Effector memory CD8-positive, alpha-beta T cell (primary cell): ENCODE measurements at regions not wholly inside any gene's neighbourhood (a gene's known extent, or its start where the extent isn't known, plus 50 kb on each side); places are given as distances from the start of the nearest gene placed in this dataset.
"Not testable (repeated sequence)": the region's sequence is repeated elsewhere in the genome, so short reads cannot be mapped to it uniquely, and the experiment has no call there.

Source experiments
- ATAC-seq: fragments of 150-1000 bp; cut with Tn5 transposase; replicated peaks from 2 replicates; pipeline ENCODE4 v1.10.0; 2021; ENCODE audit warnings: mild to moderate bottlenecking, moderate library complexity
- DNase-seq, 3 experiments: peaks; one replicate each; pipeline ENCODE4 v3.0.0; 2021
- H3K27ac Mint-ChIP-seq, 2 donors: one replicate each; pipeline ENCODE4 v1.8.0; 2022; ENCODE audit warnings: mild to moderate bottlenecking in 2 of 2, mixed read lengths in 2 of 2, moderate library complexity in 2 of 2
- H3K27me3 Mint-ChIP-seq, 2 donors: one replicate each; pipeline ENCODE4 v1.8.0; 2022; ENCODE audit warnings: mixed read lengths in 2 of 2
- H3K36me3 Mint-ChIP-seq: one replicate; pipeline ENCODE4 v1.8.0; 2022; ENCODE audit warnings: mild to moderate bottlenecking, moderate library complexity, mixed read lengths; ENCODE audit not compliant: insufficient read depth
- H3K4me1 Mint-ChIP-seq, 2 donors: one replicate each; pipeline ENCODE4 v1.8.0; 2022; ENCODE audit warnings: low read depth in 2 of 2, mixed read lengths in 2 of 2
- H3K4me3 Mint-ChIP-seq, 2 donors: one replicate each; pipeline ENCODE4 v1.8.0; 2022; ENCODE audit warnings: mild to moderate bottlenecking in 2 of 2, mixed read lengths in 2 of 2, moderate library complexity in 2 of 2
- H3K9me3 Mint-ChIP-seq, 2 donors: one replicate each; pipeline ENCODE4 v1.8.0; 2022; ENCODE audit warnings: mixed read lengths in 2 of 2

DNA sequence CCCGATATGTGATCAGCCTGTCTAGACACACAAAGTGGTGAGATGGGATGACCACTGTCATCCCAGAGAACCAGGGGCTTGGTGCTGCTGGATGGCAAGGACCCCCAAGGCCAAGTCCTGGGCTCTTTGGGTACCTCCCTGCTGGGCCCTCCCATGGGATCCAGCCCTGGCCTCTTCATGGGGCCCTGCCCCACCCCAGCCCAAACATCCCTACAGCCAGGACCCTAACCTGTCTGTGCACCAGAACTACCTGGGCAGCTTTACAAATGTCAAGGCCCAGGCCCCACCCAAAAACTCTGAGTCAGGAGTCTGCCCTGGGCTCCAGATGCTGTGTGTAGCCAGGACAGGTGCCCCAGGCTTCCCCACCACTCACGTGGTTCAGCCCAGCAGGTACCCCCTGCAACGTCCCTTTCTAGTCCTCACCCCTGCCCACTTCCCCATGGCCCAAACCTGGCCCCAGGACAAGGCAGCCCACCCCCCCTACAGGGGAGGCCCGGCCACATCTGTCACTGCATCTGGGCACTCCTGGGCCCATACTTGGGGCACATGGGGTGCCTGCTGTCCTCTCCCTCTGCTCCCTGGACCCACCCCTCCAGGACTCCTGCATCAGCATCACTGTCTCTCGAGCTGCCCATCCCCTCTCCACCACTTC is 233.5 kb downstream of the TUBA3C start:
- ATAC-seq (no peak), DNase-seq (no peak)
- no peak overlapping the region for H3K27ac Mint-ChIP-seq
- H3K27me3 Mint-ChIP-seq, result no peaks in the 10 kb centered on the region
- H3K9me3 Mint-ChIP-seq, result no peaks in the 10 kb centered on the region
- H3K4me3 Mint-ChIP-seq, result no peak overlapping the region
- H3K4me1 Mint-ChIP-seq, result no peaks in the 10 kb centered on the region
- H3K36me3 Mint-ChIP-seq, result peaks cover 3% of the 10 kb centered on the region

DNA sequence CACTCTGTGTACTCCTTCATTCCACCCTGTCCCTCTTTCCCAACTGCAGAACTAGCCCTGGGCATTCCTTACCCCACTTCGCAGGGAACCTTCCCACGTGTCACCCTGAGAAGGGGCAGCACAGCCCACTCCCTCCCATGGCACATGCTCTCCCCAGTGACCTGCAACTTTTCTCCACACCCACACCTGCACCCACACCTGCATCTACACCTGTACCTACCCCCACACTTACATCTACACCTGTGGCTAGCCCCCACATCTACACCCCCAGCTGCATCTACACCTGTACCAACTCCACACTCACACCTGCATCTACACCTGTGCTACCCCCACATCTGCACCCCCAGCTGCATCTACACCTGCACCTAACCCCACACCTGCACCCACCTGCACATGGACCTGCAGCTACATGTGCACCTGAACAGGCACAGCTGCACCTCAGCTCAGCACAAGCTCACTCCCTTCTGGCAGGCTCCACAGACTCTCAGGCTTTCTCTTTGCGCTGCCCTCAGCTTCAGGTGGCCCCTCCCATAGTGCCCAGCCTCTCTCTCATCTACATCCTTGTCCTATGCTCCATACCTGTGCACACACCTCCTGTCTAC is 234.1 kb downstream of the TUBA3C start:
- Mint-ChIP-seq H3K27ac (peak overlapping the region in 1 of 2 donors; percentile 4), H3K27me3 (no peaks in the 10 kb centered on the region), H3K4me3 (no peak overlapping the region), H3K36me3 (peaks cover 3% of the 10 kb centered on the region), H3K9me3 (no peaks in the 10 kb centered on the region), H3K4me1 (no peaks in the 10 kb centered on the region)
- ATAC-seq, result no peak
- no peak for DNase-seq

DNA sequence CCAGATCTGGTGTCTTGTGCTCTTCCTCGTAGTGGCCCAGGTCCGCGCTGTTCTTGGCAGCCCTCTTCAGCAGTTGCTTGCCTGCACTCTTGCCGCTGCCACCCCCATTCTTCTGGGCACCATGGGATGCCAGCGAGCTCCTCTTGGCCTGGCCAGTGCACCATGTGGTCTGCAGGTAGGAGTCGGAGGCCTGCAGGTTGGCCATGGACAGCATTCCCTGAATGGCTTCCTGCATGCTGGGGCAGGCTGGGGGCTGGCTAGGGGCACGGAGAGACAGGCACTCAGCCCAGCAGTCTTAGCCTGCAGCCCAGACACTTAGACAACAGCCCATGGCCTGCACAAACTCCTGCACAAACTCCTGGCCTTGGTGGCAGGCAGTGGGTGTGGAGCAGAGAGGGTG is 234.9 kb downstream of the TUBA3C start:
- H3K9me3 Mint-ChIP-seq, result no peaks in the 10 kb centered on the region

DNA sequence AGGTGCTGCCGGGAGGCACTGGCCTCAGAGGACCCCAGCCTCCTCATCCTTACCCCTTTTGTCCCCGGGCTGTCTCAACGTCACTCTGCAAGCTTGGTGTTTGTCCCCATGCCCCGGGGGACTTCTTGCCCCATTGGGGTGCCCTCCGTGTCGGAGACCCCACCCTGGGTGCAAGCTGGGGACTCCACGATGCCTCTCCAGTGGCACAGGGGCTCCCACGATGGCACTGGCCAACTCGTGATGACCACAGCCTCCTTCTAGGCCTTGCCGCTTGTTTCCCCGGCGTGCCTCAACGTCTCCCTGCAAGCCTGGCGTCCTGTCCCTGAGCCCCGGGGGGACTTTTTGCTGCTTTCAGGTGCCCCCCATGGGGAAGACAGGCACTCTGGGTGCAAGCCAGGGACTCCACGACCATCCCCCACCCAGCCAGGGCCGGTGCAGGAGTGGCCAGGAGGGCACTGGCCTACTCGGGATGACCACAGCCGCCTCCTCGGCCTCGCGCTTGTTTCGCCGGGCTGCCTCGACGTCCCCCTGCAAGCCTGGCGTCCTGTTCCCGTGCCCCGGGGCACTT is 237.0 kb downstream of the TUBA3C start:
- ATAC-seq (no peak), DNase-seq (no peak)
- no peaks in the 10 kb centered on the region for H3K4me1 Mint-ChIP-seq
- H3K9me3 Mint-ChIP-seq, result no peaks in the 10 kb centered on the region
- no peak overlapping the region for H3K27ac Mint-ChIP-seq
- H3K4me3 Mint-ChIP-seq, result no peak overlapping the region
- no peaks in the 10 kb centered on the region for H3K27me3 Mint-ChIP-seq
- H3K36me3 Mint-ChIP-seq, result no peaks in the 10 kb centered on the region

More for the DNA sequence above, 234.9 kb downstream of the TUBA3C start:
- Mint-ChIP-seq H3K4me3 (no peak overlapping the region), H3K36me3 (peaks cover 2% of the 10 kb centered on the region), H3K27me3 (no peaks in the 10 kb centered on the region), H3K27ac (no peak overlapping the region), H3K4me1 (no peaks in the 10 kb centered on the region)
- DNase-seq, result no peak
- ATAC-seq, result no peak

DNA sequence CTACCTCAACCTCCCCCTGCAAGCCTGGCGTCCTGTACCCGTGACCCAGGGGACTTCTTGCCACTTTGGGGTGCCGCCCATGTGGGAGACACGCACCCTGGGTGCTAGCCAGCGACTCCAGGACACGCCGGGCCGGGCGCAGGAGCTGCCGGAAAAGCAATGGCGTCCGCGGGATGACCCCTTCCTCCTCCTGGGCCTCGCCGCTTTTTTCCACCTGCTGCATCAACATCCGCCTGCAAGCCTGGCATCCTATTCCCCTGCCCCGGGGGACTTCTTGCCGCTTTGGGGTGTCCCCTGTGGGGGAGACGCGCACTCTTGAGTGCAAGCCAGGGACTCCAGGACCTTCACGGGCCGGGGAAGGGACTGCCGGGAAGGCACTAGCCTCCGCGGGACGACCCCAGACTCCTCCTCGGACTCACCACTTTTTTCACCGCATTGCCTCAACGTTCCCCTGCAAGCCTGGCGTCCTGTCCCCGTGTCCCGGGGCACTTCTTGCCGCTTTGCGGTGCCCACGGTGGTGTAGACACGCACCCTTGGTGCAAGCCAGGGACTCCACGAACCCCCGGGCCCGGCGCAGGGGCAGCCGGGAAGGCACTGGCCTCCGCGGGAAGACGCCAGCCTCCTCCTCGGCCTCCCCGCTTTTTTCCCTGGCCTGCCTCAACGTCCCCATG is 237.8 kb downstream of the TUBA3C start:
- no peaks in the 10 kb centered on the region for H3K4me1 Mint-ChIP-seq
- DNase-seq, result no peak
- H3K9me3 Mint-ChIP-seq, result no peaks in the 10 kb centered on the region
- H3K4me3 Mint-ChIP-seq, result no peak overlapping the region
- H3K27ac Mint-ChIP-seq, result no peak overlapping the region
- H3K36me3 Mint-ChIP-seq, result no peaks in the 10 kb centered on the region
- no peaks in the 10 kb centered on the region for H3K27me3 Mint-ChIP-seq
- no peak for ATAC-seq

DNA sequence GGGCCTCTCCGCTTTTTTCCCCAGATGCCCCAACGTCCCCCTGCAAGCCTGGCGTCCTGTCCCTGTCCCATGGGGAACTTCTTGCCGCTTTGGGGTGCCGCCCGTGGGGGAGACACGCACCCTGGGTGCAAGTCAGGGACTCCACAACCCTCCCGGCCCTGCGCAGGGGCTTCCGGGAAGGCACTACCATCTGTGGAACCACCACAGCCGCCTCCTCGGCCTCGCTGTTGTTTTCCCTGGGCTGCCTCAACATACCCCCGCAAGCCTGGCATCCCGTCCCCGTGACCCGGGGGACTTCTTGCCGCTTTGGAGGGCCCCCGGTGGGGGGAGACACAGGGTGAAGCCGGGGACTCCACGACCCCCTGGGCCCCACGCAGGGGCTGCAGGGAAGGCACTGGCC is 238.4 kb downstream of the TUBA3C start:
- no peak for ATAC-seq
- Mint-ChIP-seq H3K4me1 (no peaks in the 10 kb centered on the region), H3K27ac (no peak overlapping the region), H3K27me3 (no peaks in the 10 kb centered on the region), H3K4me3 (no peak overlapping the region), H3K36me3 (no peaks in the 10 kb centered on the region), H3K9me3 (peaks cover 0 to 2% of the 10 kb centered on the region in 2 donors)
- DNase-seq, result no peak

DNA sequence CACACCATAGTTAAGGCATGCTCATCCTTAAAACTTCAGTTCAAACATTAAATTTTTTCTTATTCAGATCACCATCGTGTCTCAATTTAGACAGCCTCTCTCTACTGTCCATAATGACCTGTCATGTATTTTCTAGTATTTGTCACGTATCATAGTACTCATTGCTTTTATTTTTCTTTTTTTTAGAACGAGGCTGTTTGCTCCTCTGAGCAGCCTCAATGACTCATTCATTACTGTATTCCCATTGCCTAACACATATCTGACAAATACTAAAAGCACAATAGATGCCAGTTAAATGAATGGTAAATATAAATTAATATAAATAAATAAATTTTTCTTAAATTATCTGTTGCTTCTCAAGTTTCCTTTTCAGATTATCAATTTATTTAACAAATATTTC is 245.5 kb downstream of the TUBA3C start:
- H3K4me1 Mint-ChIP-seq, result no peaks in the 10 kb centered on the region
- DNase-seq (no peak), ATAC-seq (no peak)
- no peaks in the 10 kb centered on the region for H3K36me3 Mint-ChIP-seq
- no peak overlapping the region for H3K4me3 Mint-ChIP-seq
- no peak overlapping the region for H3K27ac Mint-ChIP-seq
- peaks cover 3 to 7% of the 10 kb centered on the region in 2 donors for H3K9me3 Mint-ChIP-seq
- no peaks in the 10 kb centered on the region for H3K27me3 Mint-ChIP-seq

DNA sequence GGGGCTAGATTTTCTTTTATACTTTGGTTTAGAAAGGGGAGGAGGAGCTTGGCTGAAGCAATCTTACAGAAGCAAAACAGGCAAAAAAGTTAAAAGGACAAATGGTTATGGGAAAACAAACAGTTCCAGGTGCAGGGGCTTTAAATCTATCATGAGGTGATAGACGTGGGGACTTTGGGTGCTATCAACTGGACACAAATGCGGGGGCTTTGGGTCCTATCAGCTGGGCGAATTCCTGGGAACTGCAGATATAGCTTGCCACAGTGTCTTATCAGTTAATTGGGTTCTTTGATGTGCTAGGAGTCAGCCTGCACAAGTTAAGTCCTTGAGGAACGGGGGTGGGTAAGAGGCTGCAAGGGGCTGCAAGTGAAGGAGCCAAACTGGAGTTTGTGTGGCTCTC is 260.6 kb downstream of the TUBA3C start:
- DNase-seq (no peak), ATAC-seq (no peak)
- H3K4me3 Mint-ChIP-seq, result no peak overlapping the region
- H3K27ac Mint-ChIP-seq, result no peak overlapping the region
- H3K9me3 Mint-ChIP-seq, result no peaks in the 10 kb centered on the region
- H3K4me1 Mint-ChIP-seq, result no peaks in the 10 kb centered on the region
- H3K36me3 Mint-ChIP-seq, result no peaks in the 10 kb centered on the region
- H3K27me3 Mint-ChIP-seq, result no peaks in the 10 kb centered on the region

DNA sequence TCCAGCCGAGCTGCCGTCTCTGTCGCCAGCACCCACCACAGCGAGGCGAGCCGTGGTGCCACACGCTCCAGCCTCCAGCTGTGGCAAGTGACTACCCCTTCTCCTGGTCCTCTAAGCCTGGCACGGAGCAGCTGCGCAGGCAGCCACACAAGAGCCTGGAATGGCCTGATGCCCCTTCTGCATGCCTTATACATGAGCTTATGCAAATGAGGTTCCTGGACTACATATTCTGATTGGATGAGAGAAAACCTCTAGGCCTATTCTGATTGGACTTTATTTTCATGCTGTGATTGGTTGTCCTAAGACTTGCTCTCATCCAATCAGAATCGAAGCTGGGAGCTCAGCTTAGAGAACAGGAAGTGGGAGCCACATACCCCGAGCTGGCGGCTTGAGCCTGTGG is 276.5 kb downstream of the TUBA3C start:
- not testable (repeated sequence) for DNase-seq, H3K27ac Mint-ChIP-seq, H3K4me1 Mint-ChIP-seq, H3K36me3 Mint-ChIP-seq, H3K27me3 Mint-ChIP-seq, H3K4me3 Mint-ChIP-seq, ATAC-seq
- peaks cover 3 to 28% of the 10 kb centered on the region in 2 donors for H3K9me3 Mint-ChIP-seq

DNA sequence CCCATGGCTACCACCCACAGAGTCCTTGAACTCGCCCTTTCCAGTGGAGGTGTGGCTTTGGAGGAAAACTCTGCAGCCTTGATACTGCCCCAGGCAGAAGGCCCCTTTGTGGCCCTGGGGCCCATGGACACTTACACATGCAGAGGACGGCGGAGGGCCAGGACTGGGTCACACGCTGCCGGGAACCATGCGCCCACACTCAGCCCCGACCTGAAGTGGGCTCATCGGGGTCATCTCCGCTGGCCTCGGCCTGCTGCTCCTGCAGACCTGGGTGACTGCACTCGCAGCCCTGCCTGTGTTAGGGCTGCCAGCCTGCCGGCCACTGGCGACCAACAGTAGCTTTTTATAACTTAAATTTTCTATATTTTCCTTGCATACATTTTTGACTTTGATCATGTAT is 286.2 kb downstream of the TUBA3C start:
- not testable (repeated sequence) for H3K9me3 Mint-ChIP-seq, H3K27ac Mint-ChIP-seq, DNase-seq, H3K4me1 Mint-ChIP-seq, H3K36me3 Mint-ChIP-seq, ATAC-seq, H3K27me3 Mint-ChIP-seq, H3K4me3 Mint-ChIP-seq

DNA sequence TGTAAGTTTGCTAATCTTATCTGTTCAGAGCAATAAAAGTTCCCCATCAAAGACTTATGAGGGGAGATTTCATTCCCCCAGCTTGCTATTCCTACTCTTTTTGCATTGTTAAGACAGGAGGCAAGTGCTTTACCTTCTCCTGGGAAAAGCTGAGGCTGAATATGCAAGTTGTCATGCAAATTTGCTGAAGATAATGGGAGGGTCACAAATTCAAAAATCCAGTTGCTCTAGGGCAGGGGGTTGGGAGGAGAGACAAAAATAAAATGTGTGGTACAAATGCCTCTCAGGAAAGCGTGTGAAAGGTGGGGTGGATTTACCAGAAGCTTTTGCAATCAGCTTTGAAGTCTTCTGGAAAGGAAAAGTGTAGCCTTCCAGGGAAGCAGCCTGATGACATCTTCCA is 290.4 kb downstream of the TUBA3C start:
- ATAC-seq, H3K27ac Mint-ChIP-seq, H3K36me3 Mint-ChIP-seq, H3K27me3 Mint-ChIP-seq, H3K4me1 Mint-ChIP-seq, H3K4me3 Mint-ChIP-seq, H3K9me3 Mint-ChIP-seq, DNase-seq: not testable (repeated sequence)

DNA sequence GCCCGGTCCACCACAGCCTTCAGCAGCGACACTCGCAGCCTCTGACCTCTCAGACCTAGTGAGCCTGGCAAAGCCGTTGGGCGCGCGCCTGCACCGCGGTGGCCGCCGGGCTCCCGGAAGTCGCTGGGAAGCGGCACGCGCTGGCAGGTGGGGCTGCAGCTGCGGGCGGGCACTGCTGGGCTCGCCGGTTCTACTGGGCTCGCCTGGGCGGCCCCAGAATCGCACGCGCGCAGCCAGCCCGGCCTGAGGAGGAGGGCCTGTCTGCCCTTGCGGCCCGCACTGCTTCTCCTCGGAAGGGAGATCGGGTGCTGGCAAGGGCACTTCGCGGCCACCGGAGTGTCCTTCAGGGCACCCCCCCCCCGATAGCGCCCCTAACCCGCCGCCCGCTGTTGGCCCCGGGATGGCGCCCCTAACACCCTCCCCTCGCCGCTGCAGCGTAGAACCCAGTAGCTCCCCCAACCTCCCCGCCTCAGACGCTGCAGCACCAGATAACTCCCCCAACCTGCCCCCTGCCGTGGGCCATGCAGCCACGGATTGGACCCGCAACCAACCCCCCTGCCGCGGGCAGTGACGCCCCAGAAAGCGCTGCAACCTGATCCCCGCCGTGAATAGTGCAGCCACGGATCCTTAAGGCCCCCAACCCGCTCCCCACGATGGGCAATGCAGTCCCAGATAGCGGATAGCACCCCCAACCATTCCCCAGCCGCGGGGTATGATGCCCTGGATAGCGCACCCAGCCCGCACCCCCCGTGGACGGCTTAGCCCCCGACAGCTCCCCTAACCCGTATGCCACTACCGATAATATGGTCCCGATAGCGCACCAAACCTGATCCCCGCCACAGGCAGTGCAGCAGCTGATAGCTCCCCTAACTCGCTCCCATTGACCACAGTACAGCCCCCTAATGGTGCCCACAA is 306.5 kb downstream of the TUBA3C start:
- H3K27ac Mint-ChIP-seq, DNase-seq, H3K4me1 Mint-ChIP-seq, ATAC-seq, H3K9me3 Mint-ChIP-seq, H3K36me3 Mint-ChIP-seq, H3K27me3 Mint-ChIP-seq, H3K4me3 Mint-ChIP-seq: not testable (repeated sequence)

DNA sequence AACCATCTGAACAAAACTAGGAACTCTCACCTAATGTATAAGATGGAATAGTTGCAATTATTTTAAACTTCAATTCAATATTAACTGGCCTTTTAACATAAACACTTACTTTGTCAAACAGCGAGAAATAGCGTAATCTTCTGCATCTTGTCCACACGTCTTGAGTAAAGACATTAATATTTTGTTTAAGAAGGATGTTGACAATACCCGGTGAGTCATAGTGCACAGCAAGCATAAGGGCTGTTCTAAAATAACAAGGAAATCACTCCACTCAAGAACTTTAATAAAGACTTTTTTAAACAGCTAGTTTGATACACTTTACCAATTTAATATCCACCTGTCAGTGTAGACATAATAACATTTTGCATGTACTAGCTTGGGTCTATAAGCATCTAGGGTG is 311.1 kb downstream of the TUBA3C start:
- H3K4me1 Mint-ChIP-seq, H3K36me3 Mint-ChIP-seq, H3K27me3 Mint-ChIP-seq, H3K27ac Mint-ChIP-seq, H3K4me3 Mint-ChIP-seq, DNase-seq, ATAC-seq, H3K9me3 Mint-ChIP-seq: not testable (repeated sequence)
